Naive thymus-derived CD8-positive, alpha-beta T cell (primary cell): ENCODE measurements at regions not wholly inside any gene's neighbourhood (a gene's known extent, or its start where the extent isn't known, plus 50 kb on each side); places are given as distances from the start of the nearest gene placed in this dataset.

Experiments
- ATAC-seq, 2 donors: fragments of 150-1000 bp; cut with Tn5 transposase in 1 of 2; sonication (Bioruptor Pico), chemical (Tn5 transposase) in 1 of 2; 1 replicate in 1 of 2; 2 replicates in 1 of 2; pipeline ENCODE4 v1.10.0; 2021; ENCODE audit warnings: mild to moderate bottlenecking in 2 of 2, moderate library complexity in 2 of 2
- POLR2A ChIA-PET: fragments of 350-600 bp; sonication (Branson Sonifier 250); formaldehyde crosslinking; loops from one replicate; lab custom pipeline; 2021; ENCODE audit warnings: antibody characterized with exemption; lab: Charles Lee
- DNase-seq, 10 donors: peaks; one replicate each; pipeline versions ENCODE4 v3.0.0 to v3.0.0-alpha.2; 2020 to 2022
- H3K27ac Mint-ChIP-seq, 10 donors: one replicate each; pipeline ENCODE4 v1.8.0; 2020 to 2022; ENCODE audit warnings: mild to moderate bottlenecking in 10 of 10, mixed read lengths in 10 of 10, moderate library complexity in 4 of 10, inconsistent platforms in 1 of 10
- H3K27me3 Mint-ChIP-seq, 5 donors: one replicate each; pipeline ENCODE4 v1.8.0; 2021 to 2022; ENCODE audit warnings: mixed read lengths in 5 of 5
- H3K36me3 Mint-ChIP-seq, 3 donors: one replicate each; pipeline ENCODE4 v1.8.0; 2020 to 2022; ENCODE audit warnings: mixed read lengths in 3 of 3, mild to moderate bottlenecking in 2 of 3, inconsistent platforms in 1 of 3
- H3K4me1 Mint-ChIP-seq, 4 donors: one replicate each; pipeline ENCODE4 v1.8.0; 2021 to 2022; ENCODE audit warnings: mixed read lengths in 4 of 4
- H3K4me3 Mint-ChIP-seq, 10 donors: one replicate each; pipeline ENCODE4 v1.8.0; 2020 to 2022; ENCODE audit warnings: mild to moderate bottlenecking in 10 of 10, mixed read lengths in 10 of 10, moderate library complexity in 6 of 10, inconsistent platforms in 1 of 10
- H3K9me3 Mint-ChIP-seq, 9 donors: one replicate each; pipeline ENCODE4 v1.8.0; 2020 to 2022; ENCODE audit warnings: mixed read lengths in 9 of 9, mild to moderate bottlenecking in 3 of 9, inconsistent platforms in 1 of 9, moderate library complexity in 1 of 9

DNA sequence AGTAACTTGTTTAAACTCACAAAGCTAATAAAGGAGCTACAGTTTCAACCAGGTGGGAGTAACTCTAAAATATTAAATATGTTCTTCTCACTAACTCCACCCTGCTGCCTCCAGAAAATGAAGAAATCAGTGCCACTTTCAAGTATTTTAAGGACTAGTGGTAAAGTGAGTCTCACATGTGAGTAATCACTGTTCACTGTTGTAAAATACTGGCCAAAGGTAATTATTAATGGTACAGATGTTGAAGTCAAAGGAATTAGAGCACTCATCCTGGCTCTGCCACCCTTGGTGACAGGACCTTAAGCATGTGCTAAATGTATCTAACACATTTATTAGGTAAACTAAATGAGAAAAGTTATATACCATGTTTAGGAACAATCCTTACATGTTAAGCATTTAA is 430.7 kb downstream of the BRINP1 start:
- Mint-ChIP-seq H3K27me3 (no peaks in the 10 kb centered on the region), H3K4me1 (no peaks in the 10 kb centered on the region), H3K9me3 (peaks cover 0 to 13% (median 5%) of the 10 kb centered on the region in 9 donors), H3K27ac (no peak overlapping the region), H3K36me3 (no peaks in the 10 kb centered on the region), H3K4me3 (no peak overlapping the region)
- POLR2A ChIA-PET, result no interaction called here
- DNase-seq (no peak), ATAC-seq (no peak)

DNA sequence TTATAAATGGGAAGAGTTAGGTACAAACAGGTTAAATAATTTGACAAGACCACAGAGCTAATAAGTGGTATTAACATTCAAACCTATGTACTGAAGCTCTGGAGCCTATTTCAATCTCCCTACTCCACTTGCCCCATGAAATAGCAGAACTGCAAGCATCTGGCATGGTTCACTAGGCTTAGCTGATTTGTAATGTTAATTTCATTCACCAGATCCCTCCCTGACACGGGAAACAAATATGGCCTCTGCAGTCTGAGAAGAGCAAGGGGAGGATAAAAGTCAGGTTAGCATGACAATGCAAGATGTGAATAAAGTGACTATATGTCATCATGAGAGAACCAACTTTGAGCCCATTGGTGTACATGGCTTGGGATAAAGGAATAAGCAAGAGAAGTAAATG is 428.8 kb downstream of the BRINP1 start:
- peaks cover 0 to 13% (median 2%) of the 10 kb centered on the region in 9 donors for H3K9me3 Mint-ChIP-seq
- POLR2A ChIA-PET, result no interaction called here
- no peaks in the 10 kb centered on the region for H3K4me1 Mint-ChIP-seq
- no peak overlapping the region for H3K4me3 Mint-ChIP-seq
- ATAC-seq (no peak), DNase-seq (no peak)
- H3K27ac Mint-ChIP-seq, result no peak overlapping the region
- H3K27me3 Mint-ChIP-seq, result no peaks in the 10 kb centered on the region
- H3K36me3 Mint-ChIP-seq, result no peaks in the 10 kb centered on the region

DNA sequence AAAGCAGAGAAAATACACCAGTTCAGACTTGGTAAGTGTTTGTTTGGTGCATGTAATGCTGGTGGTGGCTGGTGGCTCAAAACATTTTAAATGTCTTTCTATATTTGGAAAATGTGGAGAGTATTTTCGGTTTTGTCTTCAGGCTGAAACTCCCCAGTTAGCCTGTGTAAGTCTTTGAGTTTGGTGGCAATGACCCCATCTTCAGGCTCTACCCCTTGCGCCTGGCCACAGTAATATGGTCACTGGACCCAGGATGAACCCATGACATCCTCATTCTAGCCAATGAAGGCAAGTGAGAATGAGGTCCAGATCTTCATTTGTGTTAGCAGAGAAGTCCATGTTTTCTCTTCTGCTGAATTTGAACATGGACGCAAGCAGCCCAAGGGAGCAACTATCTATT is 422.6 kb downstream of the BRINP1 start:
- H3K27ac Mint-ChIP-seq, result no peak overlapping the region
- no peaks in the 10 kb centered on the region for H3K4me1 Mint-ChIP-seq
- ATAC-seq, result no peak
- no peak for DNase-seq
- peaks cover 0 to 8% (median 2%) of the 10 kb centered on the region in 9 donors for H3K9me3 Mint-ChIP-seq
- H3K4me3 Mint-ChIP-seq, result no peak overlapping the region
- POLR2A ChIA-PET, result no interaction called here
- peaks cover 0 to 1% (median 0%) of the 10 kb centered on the region in 5 donors for H3K27me3 Mint-ChIP-seq
- no peaks in the 10 kb centered on the region for H3K36me3 Mint-ChIP-seq

- H3K9me3 Mint-ChIP-seq, result peaks cover 0 to 15% (median 3%) of the 10 kb centered on the region in 9 donors
- no peak overlapping the region for H3K4me3 Mint-ChIP-seq
- POLR2A ChIA-PET, result no interaction called here
- H3K27ac Mint-ChIP-seq, result no peak overlapping the region
- ATAC-seq (no peak), DNase-seq (no peak)
- H3K27me3 Mint-ChIP-seq, result peaks cover 0 to 1% (median 0%) of the 10 kb centered on the region in 5 donors
- H3K36me3 Mint-ChIP-seq, result no peaks in the 10 kb centered on the region
- H3K4me1 Mint-ChIP-seq, result no peaks in the 10 kb centered on the region
Measured at GRCh38 chr9:118954857-118955256, 414.4 kb downstream of the BRINP1 start.

GRCh38 chr9:118957585-118957984 is 411.6 kb downstream of the BRINP1 start:
- no peak for DNase-seq
- no peak overlapping the region for H3K27ac Mint-ChIP-seq
- peaks cover 0 to 11% (median 3%) of the 10 kb centered on the region in 9 donors for H3K9me3 Mint-ChIP-seq
- POLR2A ChIA-PET, result no interaction called here
- no peak overlapping the region for H3K4me3 Mint-ChIP-seq
- no peaks in the 10 kb centered on the region for H3K4me1 Mint-ChIP-seq
- H3K27me3 Mint-ChIP-seq, result no peaks in the 10 kb centered on the region
- ATAC-seq, result no peak
- no peaks in the 10 kb centered on the region for H3K36me3 Mint-ChIP-seq

- no peak for ATAC-seq
- Mint-ChIP-seq H3K36me3 (no peaks in the 10 kb centered on the region), H3K27me3 (no peaks in the 10 kb centered on the region), H3K4me1 (no peaks in the 10 kb centered on the region), H3K27ac (no peak overlapping the region), H3K9me3 (peaks cover 0 to 17% (median 3%) of the 10 kb centered on the region in 9 donors), H3K4me3 (no peak overlapping the region)
- DNase-seq, result no peak
- POLR2A ChIA-PET, result no interaction called here
Measured at GRCh38 chr9:118959366-118959765, 409.9 kb downstream of the BRINP1 start.

DNA sequence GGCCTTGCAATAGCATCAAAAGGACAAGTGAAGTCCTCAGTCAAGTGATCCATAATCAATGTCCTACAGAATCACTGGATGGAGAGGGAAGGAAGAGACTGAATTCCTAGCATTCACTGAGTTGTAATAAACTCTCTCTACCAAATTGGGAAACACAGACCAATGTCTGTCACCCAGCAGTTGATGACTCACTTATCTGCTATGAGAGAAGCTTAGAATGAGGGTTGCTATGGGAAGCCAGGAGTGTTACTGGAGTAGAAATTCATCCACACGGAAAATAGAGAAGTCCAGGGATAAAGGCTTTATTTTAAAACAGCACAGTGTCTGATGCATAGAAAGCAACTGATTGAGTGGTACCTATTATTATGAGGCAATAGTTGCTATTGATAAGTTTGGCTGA is 407.4 kb downstream of the BRINP1 start:
- no peaks in the 10 kb centered on the region for H3K4me1 Mint-ChIP-seq
- H3K27me3 Mint-ChIP-seq, result no peaks in the 10 kb centered on the region
- ATAC-seq, result no peak

GRCh38 chr9:118962426-118962825 is 406.8 kb downstream of the BRINP1 start:
- no peak for ATAC-seq
- H3K27me3 Mint-ChIP-seq, result no peaks in the 10 kb centered on the region

More for the DNA sequence above, 407.4 kb downstream of the BRINP1 start:
- POLR2A ChIA-PET, result no interaction called here
- no peak for DNase-seq
- Mint-ChIP-seq H3K27ac (no peak overlapping the region), H3K4me3 (no peak overlapping the region), H3K36me3 (no peaks in the 10 kb centered on the region), H3K9me3 (peaks cover 0 to 16% (median 3%) of the 10 kb centered on the region in 9 donors)

DNA sequence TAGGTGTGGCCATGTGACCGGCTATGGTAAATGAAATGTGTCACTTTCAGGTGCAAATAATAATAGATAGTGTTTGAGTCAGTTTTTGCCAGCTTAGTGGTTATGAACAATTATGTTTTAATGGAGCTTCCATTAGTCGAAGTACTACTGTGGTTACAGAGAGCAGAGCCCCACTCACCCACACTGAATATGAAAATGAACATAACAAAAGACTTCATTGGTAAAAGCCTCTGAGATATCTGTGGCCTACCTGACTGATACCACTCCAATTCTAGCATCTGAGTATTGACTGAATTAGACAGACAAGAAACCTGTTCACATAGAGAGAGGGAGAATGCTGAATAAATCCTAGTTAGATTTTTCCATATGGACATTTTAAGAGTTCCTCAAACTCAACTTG is 405.6 kb downstream of the BRINP1 start:
- H3K4me3 Mint-ChIP-seq, result no peak overlapping the region
- peaks cover 0 to 16% (median 4%) of the 10 kb centered on the region in 9 donors for H3K9me3 Mint-ChIP-seq
- no peaks in the 10 kb centered on the region for H3K4me1 Mint-ChIP-seq
- DNase-seq, result no peak
- H3K27me3 Mint-ChIP-seq, result no peaks in the 10 kb centered on the region
- no peak overlapping the region for H3K27ac Mint-ChIP-seq
- no peak for ATAC-seq
- POLR2A ChIA-PET, result no interaction called here
- no peaks in the 10 kb centered on the region for H3K36me3 Mint-ChIP-seq

More at GRCh38 chr9:118962426-118962825, 406.8 kb downstream of the BRINP1 start:
- Mint-ChIP-seq H3K36me3 (no peaks in the 10 kb centered on the region), H3K27ac (no peak overlapping the region), H3K4me1 (no peaks in the 10 kb centered on the region), H3K4me3 (no peak overlapping the region), H3K9me3 (peaks cover 0 to 16% (median 2%) of the 10 kb centered on the region in 9 donors)
- POLR2A ChIA-PET, result no interaction called here
- no peak for DNase-seq

GRCh38 chr9:118967901-118968300 is 401.3 kb downstream of the BRINP1 start:
- Mint-ChIP-seq H3K9me3 (peaks cover 6 to 25% (median 10%) of the 10 kb centered on the region in 9 donors), H3K4me1 (no peaks in the 10 kb centered on the region), H3K27me3 (no peaks in the 10 kb centered on the region), H3K27ac (no peak overlapping the region), H3K4me3 (no peak overlapping the region), H3K36me3 (no peaks in the 10 kb centered on the region)
- DNase-seq (no peak), ATAC-seq (no peak)
- POLR2A ChIA-PET, result no interaction called here

DNA sequence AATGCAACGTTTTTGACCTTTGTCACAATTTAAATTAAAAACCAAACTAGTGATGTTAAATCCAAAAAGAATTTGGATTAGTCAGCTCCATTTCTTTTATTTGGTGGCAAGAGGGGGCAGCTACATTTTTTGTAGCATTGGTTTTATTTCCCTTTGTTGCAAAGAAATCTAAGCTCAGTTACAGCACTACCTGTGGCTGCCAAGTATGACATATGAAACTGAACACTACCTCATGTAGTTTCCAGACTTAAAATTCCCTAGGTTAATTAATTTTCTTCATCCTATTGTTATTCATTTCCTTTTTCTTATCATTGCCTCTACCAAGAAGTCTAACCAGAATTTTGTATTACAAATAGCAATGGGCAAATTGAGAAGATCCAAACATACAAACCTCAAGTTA is 393.5 kb downstream of the BRINP1 start:
- Mint-ChIP-seq H3K9me3 (peaks cover 0 to 16% (median 5%) of the 10 kb centered on the region in 9 donors), H3K36me3 (no peaks in the 10 kb centered on the region), H3K4me3 (no peak overlapping the region), H3K4me1 (no peaks in the 10 kb centered on the region), H3K27me3 (no peaks in the 10 kb centered on the region), H3K27ac (no peak overlapping the region)
- DNase-seq, result no peak
- POLR2A ChIA-PET, result no interaction called here
- no peak for ATAC-seq

GRCh38 chr9:118976160-118976559 is 393.1 kb downstream of the BRINP1 start:
- POLR2A ChIA-PET, result no interaction called here
- ATAC-seq (no peak), DNase-seq (no peak)
- H3K27me3 Mint-ChIP-seq, result no peaks in the 10 kb centered on the region
- H3K4me3 Mint-ChIP-seq, result no peak overlapping the region
- no peaks in the 10 kb centered on the region for H3K36me3 Mint-ChIP-seq
- H3K9me3 Mint-ChIP-seq, result peaks cover 0 to 19% (median 5%) of the 10 kb centered on the region in 9 donors
- no peaks in the 10 kb centered on the region for H3K4me1 Mint-ChIP-seq
- no peak overlapping the region for H3K27ac Mint-ChIP-seq

- Mint-ChIP-seq H3K9me3 (peaks cover 0 to 20% (median 0%) of the 10 kb centered on the region in 9 donors), H3K4me1 (no peaks in the 10 kb centered on the region), H3K27me3 (peaks cover 0 to 11% (median 0%) of the 10 kb centered on the region in 5 donors), H3K4me3 (no peak overlapping the region), H3K36me3 (no peaks in the 10 kb centered on the region), H3K27ac (no peak overlapping the region)
- POLR2A ChIA-PET, result no interaction called here
- ATAC-seq (no peak), DNase-seq (no peak)
Measured at GRCh38 chr9:118984607-118985006, 384.6 kb downstream of the BRINP1 start.

DNA sequence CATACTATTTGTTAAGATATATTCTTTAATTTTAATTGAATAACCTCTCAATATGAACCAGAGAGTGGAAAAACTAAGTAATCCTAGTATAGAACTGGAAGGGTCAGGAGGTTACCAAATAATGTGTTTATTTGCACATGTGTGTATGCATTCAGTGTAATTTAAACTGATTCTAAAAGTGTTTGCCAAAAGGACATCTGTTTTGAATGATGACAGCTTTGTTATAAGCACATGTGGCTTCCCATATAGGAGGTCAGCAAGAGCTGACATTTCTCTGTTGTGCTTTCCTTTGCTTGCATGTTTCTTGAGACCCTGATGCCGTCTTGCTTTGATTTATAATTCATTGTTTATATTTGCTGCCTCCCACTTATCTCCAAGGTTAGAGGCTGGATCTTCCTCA is 383.4 kb downstream of the BRINP1 start:
- no peak for ATAC-seq
- peaks cover 0 to 20% (median 6%) of the 10 kb centered on the region in 9 donors for H3K9me3 Mint-ChIP-seq
- H3K4me1 Mint-ChIP-seq, result no peaks in the 10 kb centered on the region
- no peak overlapping the region for H3K4me3 Mint-ChIP-seq
- no peak for DNase-seq
- POLR2A ChIA-PET, result no interaction called here
- no peak overlapping the region for H3K27ac Mint-ChIP-seq
- no peaks in the 10 kb centered on the region for H3K36me3 Mint-ChIP-seq
- H3K27me3 Mint-ChIP-seq, result peaks cover 0 to 14% (median 0%) of the 10 kb centered on the region in 5 donors
